Right cardiac atrium (tissue), 5 donors: ENCODE measurements at regions not wholly inside any gene's neighbourhood (a gene's known extent, or its start where the extent isn't known, plus 50 kb on each side); places are given as distances from the start of the nearest gene placed in this dataset.
A peak's percentile ranks its signal among the peaks of the same experiment; 100 is the strongest.

Source experiments
- ATAC-seq, 2 donors: fragments of 200-7000 bp; cut with Tn5 transposase; one replicate each; pipeline versions ENCODE4 v1.8.0 to v1.9.1; 2020; ENCODE audit warnings: moderate library complexity in 2 of 2, mild to moderate bottlenecking in 1 of 2
- DNase-seq, 3 donors: peaks; one replicate each; pipeline ENCODE4 v3.0.0-alpha.2; 2020
- H3K27ac ChIP-seq: one replicate; pipeline ENCODE4 v1.5.1; 2013; ENCODE audit warnings: mild to moderate bottlenecking, low read length, control low read depth, moderate library complexity
- H3K27me3 ChIP-seq: one replicate; pipeline ENCODE4 v1.6.1; 2013; ENCODE audit not compliant: control insufficient read depth, insufficient read depth
- H3K4me1 ChIP-seq: one replicate; pipeline ENCODE4 v1.6.1; 2013; ENCODE audit warnings: low read length; ENCODE audit not compliant: control insufficient read depth, insufficient read depth
- H3K4me3 ChIP-seq: one replicate; pipeline ENCODE4 v1.5.1; 2013; ENCODE audit warnings: low read length, control low read depth
- H3K9me3 ChIP-seq: one replicate; pipeline ENCODE4 v1.6.1; 2013; ENCODE audit warnings: low read length; ENCODE audit not compliant: control insufficient read depth
- WGBS: extraction: QIAGEN DNeasy Blood & Tissue Kit; methylation state at CpG from one replicate; pipeline ENCODE4 v1.1.7; 2013; 5-methylcytosine and 5-hydroxymethylcytosine counted together
- intact Hi-C, 4 donors: fragments of 100-400 bp; cut with DNase I; formaldehyde crosslinking; loops; one replicate each; pipeline versions ENCODE4 v1.11.0 to v1.14.0; 2022 to 2023
- donor health status: healthy with polysubstance abuse.
- donor health status: DM: no; HTN: yes; CAD: no.
- donor health status: DM: no; HTN: no; CAD: no.
- donor health status: DM: no; HTN: yes; CAD: no; lungs with severe emphysema.
- donor health status: DM: yes; HTN: yes; CAD: no.

- Histone ChIP-seq H3K27me3 (no peaks in the 10 kb centered on the region), H3K4me3 (no peak overlapping the region), H3K9me3 (no peaks in the 10 kb centered on the region), H3K27ac (no peak overlapping the region), H3K4me1 (peaks cover 19% of the 10 kb centered on the region)
- 88% methylated on average over 19 of the region's 19 CpGs for WGBS
- DNase-seq (no peak), ATAC-seq (no peak)
- intact Hi-C loops, result no loop called here
Observed at GRCh38 chr2:8578335-8579244, 103.3 kb upstream of the ID2 start.

GRCh38 chr2:8579485-8580085, 102.3 kb upstream of the ID2 start:
- H3K27me3 ChIP-seq, result no peaks in the 10 kb centered on the region
- H3K4me3 ChIP-seq, result no peak overlapping the region
- DNase-seq, result no peak
- no peaks in the 10 kb centered on the region for H3K9me3 ChIP-seq
- no peak overlapping the region for H3K27ac ChIP-seq
- ATAC-seq, result no peak
- intact Hi-C loops, result loop anchor here in 1 of 4 donors (5.0 kb wide), 1 partner anchor 98 kb away; no protein-coding TSS in a partner anchor
- WGBS, result 82% methylated on average over 6 of the region's 6 CpGs
- H3K4me1 ChIP-seq, result peaks cover 19% of the 10 kb centered on the region

- H3K27ac ChIP-seq, result no peak overlapping the region
- WGBS, result 77% methylated on average over 16 of the region's 16 CpGs
- H3K4me1 ChIP-seq, result peaks cover 19% of the 10 kb centered on the region
- intact Hi-C loops, result loop anchor here in 1 of 4 donors (5.0 kb wide), 1 partner anchor 97 kb away; no protein-coding TSS in a partner anchor
- no peaks in the 10 kb centered on the region for H3K9me3 ChIP-seq
- ATAC-seq (no peak), DNase-seq (no peak)
- H3K4me3 ChIP-seq, result no peak overlapping the region
- H3K27me3 ChIP-seq, result no peaks in the 10 kb centered on the region
Observed at GRCh38 chr2:8580316-8581233, 101.3 kb upstream of the ID2 start.

- intact Hi-C loops, result loop anchor here in 1 of 4 donors (5.0 kb wide), 1 partner anchor 96 kb away; no protein-coding TSS in a partner anchor
- Histone ChIP-seq H3K27me3 (no peaks in the 10 kb centered on the region), H3K4me3 (no peak overlapping the region), H3K27ac (peak overlapping the region; percentile 33), H3K4me1 (peaks cover 15% of the 10 kb centered on the region), H3K9me3 (no peaks in the 10 kb centered on the region)
- WGBS, result 77% methylated on average over 6 of the region's 6 CpGs
- DNase-seq (peak in 1 of 3 donors; percentile 57), ATAC-seq (peak in 1 of 2 donors; percentile 2)
Observed at GRCh38 chr2:8581234-8581561, 100.7 kb upstream of the ID2 start.

GRCh38 chr2:8581601-8582041, 100.2 kb upstream of the ID2 start:
- DNase-seq, result no peak
- 79% methylated on average over 6 of the region's 6 CpGs for WGBS
- peak; percentile 10 to 27 for ATAC-seq
- H3K27ac ChIP-seq, result peak overlapping the region; percentile 33
- intact Hi-C loops, result loop anchor here in 1 of 4 donors (5.0 kb wide), 1 partner anchor 96 kb away; no protein-coding TSS in a partner anchor
- no peak overlapping the region for H3K4me3 ChIP-seq
- H3K27me3 ChIP-seq, result no peaks in the 10 kb centered on the region
- H3K4me1 ChIP-seq, result peaks cover 15% of the 10 kb centered on the region
- no peaks in the 10 kb centered on the region for H3K9me3 ChIP-seq

- Histone ChIP-seq H3K4me3 (no peak overlapping the region), H3K27me3 (no peaks in the 10 kb centered on the region), H3K9me3 (no peaks in the 10 kb centered on the region), H3K27ac (peak overlapping the region; percentile 22), H3K4me1 (peaks cover 12% of the 10 kb centered on the region)
- 77% methylated on average over 4 of the region's 4 CpGs for WGBS
- no peak for DNase-seq
- no peak for ATAC-seq
- intact Hi-C loops, result loop anchor here in 1 of 4 donors (5.0 kb wide), 1 partner anchor 95 kb away; no protein-coding TSS in a partner anchor
Observed at GRCh38 chr2:8582191-8582590, 99.7 kb upstream of the ID2 start.

GRCh38 chr2:8582651-8583399, 99.0 kb upstream of the ID2 start:
- H3K27ac ChIP-seq, result peak overlapping the region; percentile 22
- H3K9me3 ChIP-seq, result no peaks in the 10 kb centered on the region
- intact Hi-C loops, result loop anchor here in 1 of 4 donors (5.0 kb wide), 1 partner anchor 94 kb away; no protein-coding TSS in a partner anchor
- H3K4me3 ChIP-seq, result no peak overlapping the region
- H3K4me1 ChIP-seq, result peaks cover 12% of the 10 kb centered on the region
- DNase-seq (peak in 1 of 3 donors; percentile 65), ATAC-seq (peak in 1 of 2 donors; percentile 7)
- WGBS, result 87% methylated on average over 16 of the region's 16 CpGs
- no peaks in the 10 kb centered on the region for H3K27me3 ChIP-seq

- peak; percentile 94 to 95 for ATAC-seq
- H3K4me1 ChIP-seq, result peaks cover 12% of the 10 kb centered on the region
- 41% methylated on average over 39 of the region's 39 CpGs for WGBS
- intact Hi-C loops, result loop anchor here in 1 of 4 donors (5.0 kb wide), 1 partner anchor 94 kb away; no protein-coding TSS in a partner anchor
- H3K27ac ChIP-seq, result peak overlapping the region; percentile 48
- H3K27me3 ChIP-seq, result no peaks in the 10 kb centered on the region
- DNase-seq, result peak; percentile 92 to 98 (median 97)
- H3K4me3 ChIP-seq, result no peak overlapping the region
- no peaks in the 10 kb centered on the region for H3K9me3 ChIP-seq
Observed at GRCh38 chr2:8583400-8584173, 98.3 kb upstream of the ID2 start.

- Histone ChIP-seq H3K27me3 (no peaks in the 10 kb centered on the region), H3K9me3 (no peaks in the 10 kb centered on the region), H3K4me1 (peaks cover 12% of the 10 kb centered on the region), H3K4me3 (no peak overlapping the region), H3K27ac (peak overlapping the region; percentile 48)
- DNase-seq (peak in 1 of 3 donors; percentile 55), ATAC-seq (no peak)
- 69% methylated on average over 29 of the region's 29 CpGs for WGBS
- intact Hi-C loops, result loop anchor here in 1 of 4 donors (5.0 kb wide), 1 partner anchor 93 kb away; no protein-coding TSS in a partner anchor
Observed at GRCh38 chr2:8584174-8585066, 97.4 kb upstream of the ID2 start.
